Kidney (tissue), 13 donors: ENCODE measurements at regions not wholly inside any gene's neighbourhood (a gene's known extent, or its start where the extent isn't known, plus 50 kb on each side); places are given as distances from the start of the nearest gene placed in this dataset.

Experiments
- DNase-seq, 5 donors: peaks; one replicate each; pipeline ENCODE4 v3.0.0-alpha.2; 2013 to 2020
- FAIRE-seq: peaks from 2 replicates; lab custom pipeline; 2012; peaks lifted over from hg19 to GRCh38; lab: Jason Lieb, UNC
- H3K27ac ChIP-seq, 2 donors: one replicate each; pipeline ENCODE4 v1.7.0; 2013; ENCODE audit warnings: low read depth in 2 of 2, low read length in 2 of 2, inconsistent platforms in 1 of 2
- H3K27me3 ChIP-seq: one replicate; pipeline ENCODE4 v1.7.1; 2013; ENCODE audit warnings: low read length, inconsistent platforms; ENCODE audit not compliant: control insufficient read depth, insufficient read depth
- H3K36me3 ChIP-seq, 3 donors: one replicate each; pipeline versions ENCODE4 v1.7.0 to v1.7.1; 2013; ENCODE audit warnings: low read length in 3 of 3, control low read depth in 1 of 3, inconsistent platforms in 1 of 3; ENCODE audit not compliant: insufficient read depth in 3 of 3, control insufficient read depth in 2 of 3
- H3K4me1 ChIP-seq, 3 donors: one replicate each; pipeline versions ENCODE4 v1.7.0 to v1.7.1; 2013; ENCODE audit warnings: low read length in 3 of 3, inconsistent platforms in 1 of 3, low read depth in 1 of 3; ENCODE audit not compliant: control insufficient read depth in 2 of 3, insufficient read depth in 2 of 3
- H3K4me3 ChIP-seq, 3 donors: one replicate each; pipeline versions ENCODE4 v1.7.0 to v1.8.1; 2013; ENCODE audit warnings: low read length in 3 of 3, control low read depth in 1 of 3, inconsistent platforms in 1 of 3
- H3K9ac ChIP-seq, 3 donors: one replicate each; pipeline versions ENCODE4 v1.7.0 to v1.7.1; 2013; ENCODE audit warnings: low read length in 3 of 3, control low read depth in 1 of 3, inconsistent platforms in 1 of 3
- H3K9me3 ChIP-seq, 3 donors: one replicate each; pipeline versions ENCODE4 v1.7.0 to v1.7.1; 2013; ENCODE audit warnings: low read length in 3 of 3, control low read depth in 1 of 3, inconsistent platforms in 1 of 3; ENCODE audit not compliant: control insufficient read depth in 2 of 3, insufficient read depth in 1 of 3
- intact Hi-C: fragments of 100-400 bp; cut with DNase I; formaldehyde crosslinking; loops from one replicate; pipeline ENCODE4 v1.11.1; 2022
- TF ChIP-seq, protein P1 (sequence below): IDR thresholded peaks from 3 replicates; pipeline ENCODE4 v1.5.1; 2012; ENCODE audit warnings: mild to moderate bottlenecking, moderate library complexity, borderline replicate concordance; ENCODE audit not compliant: insufficient read depth; ENCODE audit errors: extremely low read depth
- donor health status: control.
- donor health status: control.
- donor health status: control.
- donor health status: control.
- donor health status: control.
- donor health status: DM: yes; HTN: yes; CAD: no.
- donor health status: Normal renal cell carcinoma (clear cell type).

DNA sequence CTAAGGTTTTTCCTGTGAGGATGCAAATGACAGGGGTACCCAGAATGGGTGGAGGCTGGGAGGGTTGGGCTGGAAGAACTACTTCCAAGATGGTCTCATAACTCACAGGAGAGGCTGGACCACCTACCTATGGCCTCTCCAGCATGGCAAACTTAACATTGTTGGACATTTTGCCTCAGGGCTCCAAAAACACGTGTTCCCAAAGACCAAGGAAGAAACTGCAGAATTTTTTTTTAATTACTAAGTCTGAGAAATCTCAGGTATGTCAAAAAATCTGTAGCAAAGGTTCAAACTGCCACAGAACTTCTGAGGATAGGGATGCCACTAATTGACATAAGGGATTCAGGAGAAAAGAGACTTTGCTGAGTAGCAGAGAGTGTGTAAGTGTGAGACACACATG lies 270.8 kb downstream of the NNT start:
- H3K4me1 ChIP-seq, result no peaks in the 10 kb centered on the region
- no peak overlapping the region for H3K27ac ChIP-seq
- no peak for DNase-seq
- H3K9me3 ChIP-seq, result no peaks in the 10 kb centered on the region
- intact Hi-C loops, result no loop called here
- TF ChIP-seq, protein P1, sequence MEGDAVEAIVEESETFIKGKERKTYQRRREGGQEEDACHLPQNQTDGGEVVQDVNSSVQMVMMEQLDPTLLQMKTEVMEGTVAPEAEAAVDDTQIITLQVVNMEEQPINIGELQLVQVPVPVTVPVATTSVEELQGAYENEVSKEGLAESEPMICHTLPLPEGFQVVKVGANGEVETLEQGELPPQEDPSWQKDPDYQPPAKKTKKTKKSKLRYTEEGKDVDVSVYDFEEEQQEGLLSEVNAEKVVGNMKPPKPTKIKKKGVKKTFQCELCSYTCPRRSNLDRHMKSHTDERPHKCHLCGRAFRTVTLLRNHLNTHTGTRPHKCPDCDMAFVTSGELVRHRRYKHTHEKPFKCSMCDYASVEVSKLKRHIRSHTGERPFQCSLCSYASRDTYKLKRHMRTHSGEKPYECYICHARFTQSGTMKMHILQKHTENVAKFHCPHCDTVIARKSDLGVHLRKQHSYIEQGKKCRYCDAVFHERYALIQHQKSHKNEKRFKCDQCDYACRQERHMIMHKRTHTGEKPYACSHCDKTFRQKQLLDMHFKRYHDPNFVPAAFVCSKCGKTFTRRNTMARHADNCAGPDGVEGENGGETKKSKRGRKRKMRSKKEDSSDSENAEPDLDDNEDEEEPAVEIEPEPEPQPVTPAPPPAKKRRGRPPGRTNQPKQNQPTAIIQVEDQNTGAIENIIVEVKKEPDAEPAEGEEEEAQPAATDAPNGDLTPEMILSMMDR, result no peak
- H3K4me3 ChIP-seq, result no peak overlapping the region
- no peaks in the 10 kb centered on the region for H3K36me3 ChIP-seq
- H3K27me3 ChIP-seq, result no peaks in the 10 kb centered on the region
- no peak overlapping the region for H3K9ac ChIP-seq
- FAIRE-seq, result no peak

DNA sequence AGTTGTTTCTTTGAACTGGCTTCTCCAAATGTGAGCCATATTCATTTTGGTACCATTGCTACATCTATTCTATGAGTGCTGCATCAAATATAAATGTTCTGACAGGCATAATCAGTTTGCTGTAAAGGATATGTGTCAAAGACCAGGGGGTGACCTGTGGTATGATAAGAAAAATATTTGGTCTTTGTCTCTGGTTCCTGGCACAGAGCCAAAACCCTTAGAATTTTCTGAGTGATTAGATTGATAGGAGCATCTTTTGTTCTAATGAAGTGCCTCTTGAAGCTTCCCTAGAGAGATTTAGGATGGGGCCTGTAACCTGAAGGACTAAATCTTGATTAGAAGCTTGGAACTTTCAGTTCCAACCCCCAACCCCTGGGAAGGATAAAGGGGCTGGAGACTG lies 256.3 kb downstream of the NNT start:
- DNase-seq, result no peak
- intact Hi-C loops, result no loop called here
- no peaks in the 10 kb centered on the region for H3K27me3 ChIP-seq
- no peaks in the 10 kb centered on the region for H3K36me3 ChIP-seq
- no peak overlapping the region for H3K27ac ChIP-seq
- no peak for FAIRE-seq
- H3K9me3 ChIP-seq, result no peaks in the 10 kb centered on the region
- no peak overlapping the region for H3K9ac ChIP-seq
- no peak overlapping the region for H3K4me3 ChIP-seq
- TF ChIP-seq, protein P1, result no peak
- H3K4me1 ChIP-seq, result no peaks in the 10 kb centered on the region

GRCh38 chr5:43855452-43855851 lies 252.5 kb downstream of the NNT start:
- FAIRE-seq (no peak), DNase-seq (no peak)
- H3K4me3 ChIP-seq, result no peak overlapping the region
- TF ChIP-seq, protein P1, result no peak
- intact Hi-C loops, result no loop called here
- H3K9me3 ChIP-seq, result no peaks in the 10 kb centered on the region
- H3K27ac ChIP-seq, result no peak overlapping the region
- H3K36me3 ChIP-seq, result no peaks in the 10 kb centered on the region
- H3K9ac ChIP-seq, result no peak overlapping the region
- H3K4me1 ChIP-seq, result no peaks in the 10 kb centered on the region
- H3K27me3 ChIP-seq, result no peaks in the 10 kb centered on the region

DNA sequence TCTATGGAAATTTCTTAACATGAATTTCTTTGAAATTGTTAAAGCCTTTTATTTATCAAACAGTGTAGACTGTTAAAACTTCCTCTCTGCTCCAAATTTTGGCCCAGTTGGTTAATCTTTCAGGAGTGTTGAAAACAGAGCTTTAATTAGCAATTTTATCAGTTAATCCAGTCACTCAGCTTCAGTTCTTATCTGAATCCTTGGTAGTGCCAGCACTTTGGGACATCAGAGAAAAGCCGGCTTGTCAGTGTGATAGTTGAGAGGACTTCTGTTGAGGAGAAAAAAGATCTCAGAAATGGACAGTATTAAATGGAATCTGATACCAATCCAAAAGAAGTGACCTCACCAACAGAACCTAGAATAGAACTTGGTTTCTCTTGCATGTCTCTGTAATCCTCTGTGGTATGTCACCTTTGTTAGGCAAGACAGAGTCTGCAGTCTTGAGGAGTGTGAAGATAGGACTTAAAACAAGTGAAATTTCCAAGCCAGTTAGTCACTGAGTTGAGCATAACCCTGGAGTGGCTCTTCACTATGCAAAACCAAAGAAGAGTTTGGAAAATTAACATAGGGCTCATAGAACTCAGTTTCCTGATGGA lies 251.8 kb downstream of the NNT start:
- no peaks in the 10 kb centered on the region for H3K4me1 ChIP-seq
- H3K27me3 ChIP-seq, result no peaks in the 10 kb centered on the region
- intact Hi-C loops, result no loop called here
- no peaks in the 10 kb centered on the region for H3K36me3 ChIP-seq
- FAIRE-seq (no peak), DNase-seq (no peak)
- H3K4me3 ChIP-seq, result no peak overlapping the region
- TF ChIP-seq, protein P1, result no peak
- no peaks in the 10 kb centered on the region for H3K9me3 ChIP-seq
- no peak overlapping the region for H3K9ac ChIP-seq
- H3K27ac ChIP-seq, result no peak overlapping the region
